Amniotic epithelial cell (primary cell): ENCODE measurements at regions not wholly inside any gene's neighbourhood (a gene's known extent, or its start where the extent isn't known, plus 50 kb on each side); places are given as distances from the start of the nearest gene placed in this dataset.
A peak's percentile ranks its signal among the peaks of the same experiment; 100 is the strongest.

Experiments
- DNase-seq: peaks from one replicate; pipeline ENCODE4 v3.0.0-alpha.2; 2010; ENCODE audit warnings: low read depth

GRCh38 chr5:68352166-68352565 is 136.6 kb downstream of the PIK3R1 start:
- peak; percentile 29 for DNase-seq

DNA sequence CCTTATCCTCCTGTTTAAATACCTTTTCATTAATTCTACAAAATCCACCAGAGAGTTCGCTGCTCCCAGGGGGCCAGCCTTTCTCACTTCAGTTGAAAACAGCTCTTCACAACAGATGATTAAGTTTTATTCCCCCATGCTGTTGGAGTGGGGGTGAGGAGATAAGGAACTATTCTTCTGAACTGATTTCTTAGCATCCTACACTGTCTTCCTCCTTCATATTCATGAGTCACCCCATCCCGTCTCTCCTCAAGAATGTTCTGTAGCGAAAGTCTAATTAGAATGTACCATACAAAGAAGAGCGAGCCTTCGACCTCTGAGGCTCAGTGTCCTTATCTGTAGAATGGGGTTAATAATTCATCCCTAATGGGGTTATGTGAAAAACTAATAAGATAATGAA is 138.0 kb downstream of the PIK3R1 start:
- peak; percentile 94 for DNase-seq

- no peak for DNase-seq
These were observed 138.8 kb downstream of the PIK3R1 start for GRCh38 chr5:68354315-68354714.

DNA sequence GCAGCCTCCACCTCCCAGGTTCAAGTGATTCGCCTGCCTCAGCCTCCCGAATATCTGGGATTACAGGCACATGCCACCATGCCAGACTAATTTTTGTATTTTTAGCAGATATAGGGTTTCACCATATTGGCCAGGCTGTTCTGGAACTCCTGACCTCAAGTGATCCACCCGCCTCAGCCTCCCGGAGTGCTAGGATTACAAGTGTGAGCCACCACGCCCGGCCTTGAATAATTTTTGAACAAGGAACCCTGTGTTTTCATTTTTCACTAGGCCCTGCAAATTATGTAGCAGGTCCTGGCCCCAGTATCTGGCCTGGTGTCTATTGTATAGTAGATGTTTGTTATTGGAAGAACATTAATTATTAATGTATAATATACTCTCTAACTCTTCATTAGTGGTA is 140.7 kb downstream of the PIK3R1 start:
- no peak for DNase-seq

DNA sequence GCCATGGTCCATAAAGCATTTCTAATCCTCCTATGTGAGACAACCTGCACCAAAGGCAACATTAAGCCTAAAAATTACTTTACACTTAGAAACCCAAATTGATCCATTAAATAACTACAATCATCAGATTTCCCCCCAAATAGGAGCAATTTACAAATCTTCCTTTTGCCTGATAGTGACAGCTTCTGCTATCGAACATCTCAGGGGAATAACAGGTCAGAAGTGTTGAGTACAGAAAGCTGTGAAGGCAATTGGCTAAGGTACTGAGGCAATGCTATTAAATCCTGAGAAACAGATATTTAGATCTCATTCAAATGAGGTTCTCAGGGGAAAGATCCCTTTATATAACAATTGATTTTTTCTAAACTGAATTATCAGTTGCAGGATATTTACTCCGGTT is 141.1 kb downstream of the PIK3R1 start:
- no peak for DNase-seq

- no peak for DNase-seq
These were observed 144.1 kb downstream of the PIK3R1 start for GRCh38 chr5:68359699-68360098.

DNA sequence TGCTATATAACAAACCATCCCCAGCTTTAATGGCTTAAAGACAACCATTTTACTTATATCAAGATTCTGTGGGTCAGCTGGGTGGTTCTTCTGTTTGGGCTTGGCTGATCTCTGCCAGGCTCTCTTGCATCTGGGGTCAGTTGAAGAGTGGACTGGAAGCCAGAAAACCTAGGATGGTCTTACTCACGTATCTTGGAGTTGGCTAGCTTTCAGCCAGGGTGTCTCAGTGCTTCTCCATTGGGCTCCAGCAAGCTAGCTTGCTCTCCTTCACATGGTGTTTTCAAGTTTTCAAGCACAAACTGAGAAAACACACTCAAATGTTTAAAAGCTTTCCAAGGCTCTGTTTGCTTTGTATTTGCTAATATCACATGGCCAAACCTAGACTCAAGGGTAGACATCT is 146.8 kb downstream of the PIK3R1 start:
- DNase-seq = no peak

- DNase-seq = no peak
These were observed 150.3 kb downstream of the PIK3R1 start for GRCh38 chr5:68365889-68366288.

DNA sequence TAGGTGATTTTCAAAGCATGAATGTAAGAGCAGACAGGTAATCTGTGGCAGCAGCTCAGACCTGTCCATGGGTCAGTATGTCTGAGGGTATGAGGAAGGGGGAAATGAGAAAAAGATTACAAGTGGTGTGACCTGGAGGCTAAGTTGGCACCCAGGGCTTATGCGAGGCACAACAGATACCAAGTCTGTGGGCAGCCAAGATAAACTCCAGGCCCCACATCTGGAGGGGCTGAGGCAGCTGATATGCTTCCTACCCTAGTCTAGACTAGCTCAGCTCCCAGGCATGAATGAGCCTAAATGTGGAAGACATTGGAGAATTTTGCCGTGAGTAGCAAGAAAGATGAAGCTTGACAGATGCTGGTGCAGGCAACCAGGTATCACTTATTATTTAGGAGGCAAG is 151.7 kb downstream of the PIK3R1 start:
- DNase-seq = no peak

GRCh38 chr5:68367717-68368116 is 152.2 kb downstream of the PIK3R1 start:
- DNase-seq = no peak

DNA sequence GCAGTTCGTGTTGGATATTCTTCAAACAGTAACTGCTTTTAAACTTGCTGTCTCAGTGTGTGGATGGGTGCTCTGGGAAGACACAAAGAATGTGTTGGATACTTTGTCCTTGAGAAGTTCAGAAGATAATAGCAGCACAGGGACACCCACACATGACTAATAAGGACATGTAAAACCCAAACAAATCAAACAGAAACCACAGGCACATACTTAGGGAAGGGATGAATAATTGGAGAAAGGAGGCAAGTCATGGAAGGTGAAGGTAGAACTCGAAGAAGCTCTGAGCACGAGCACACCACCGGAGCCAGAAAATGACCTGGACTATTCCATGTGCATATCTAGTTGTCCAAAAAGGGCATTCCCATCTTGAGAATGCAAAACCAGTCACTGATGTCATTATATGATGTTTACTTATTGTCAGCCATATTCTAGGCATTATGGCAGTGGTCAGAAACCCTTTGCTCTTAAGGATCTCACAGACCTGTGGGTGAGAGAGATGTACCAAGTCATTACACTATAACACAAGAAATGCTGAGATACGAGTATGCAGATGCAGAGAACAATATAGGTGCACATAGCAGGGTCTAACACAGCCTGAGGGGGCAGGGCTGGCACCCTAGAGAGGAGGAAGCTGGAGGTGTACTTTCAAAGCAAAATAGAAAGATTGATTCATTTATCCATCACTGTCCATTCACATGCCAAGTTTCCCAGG is 152.9 kb downstream of the PIK3R1 start:
- peak; percentile 43 for DNase-seq

- peak; percentile 40 for DNase-seq
These were observed 153.4 kb downstream of the PIK3R1 start for GRCh38 chr5:68369023-68369359.

- no peak for DNase-seq
These were observed 154.0 kb downstream of the PIK3R1 start for GRCh38 chr5:68369457-68370125.

DNA sequence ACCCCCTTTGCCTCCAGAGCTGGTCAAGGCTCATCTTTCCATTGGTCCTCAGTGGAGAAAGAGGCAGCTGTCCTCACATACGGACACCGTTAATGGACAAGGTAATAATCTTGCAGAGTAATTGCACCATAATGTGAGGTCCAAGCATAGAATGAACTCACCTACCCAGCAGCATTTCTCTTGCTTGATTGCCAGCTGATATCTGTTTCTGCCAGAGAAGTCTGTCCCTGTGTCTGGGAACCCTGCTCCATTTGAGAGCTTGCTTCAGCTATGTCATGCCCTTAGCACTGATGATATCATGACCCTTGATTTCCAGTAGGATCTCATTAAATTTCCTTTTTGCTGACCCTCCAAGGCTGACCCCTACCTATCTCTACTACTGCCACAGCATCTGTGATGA is 154.6 kb downstream of the PIK3R1 start:
- no peak for DNase-seq

GRCh38 chr5:68371607-68372006 is 156.1 kb downstream of the PIK3R1 start:
- DNase-seq = no peak

DNA sequence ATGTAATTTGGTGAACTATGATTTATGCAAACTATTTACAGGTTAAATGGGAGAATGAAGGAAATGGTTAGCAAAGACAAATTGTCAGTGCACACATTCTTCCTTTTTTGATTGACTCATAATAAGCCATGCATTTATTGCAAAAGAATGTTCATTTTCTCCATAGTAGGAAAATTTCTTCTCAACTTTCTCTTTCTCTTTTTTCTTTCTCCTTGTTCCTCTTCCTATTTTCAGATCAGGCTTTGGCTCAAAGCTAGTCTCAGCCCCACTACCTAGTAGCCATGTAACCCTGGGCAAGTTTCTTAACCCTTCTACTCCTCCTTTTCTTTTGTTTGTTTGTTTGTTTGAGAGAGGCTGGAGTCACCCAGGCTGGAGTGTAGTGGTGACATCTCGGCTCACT is 156.6 kb downstream of the PIK3R1 start:
- no peak for DNase-seq

- DNase-seq = no peak
These were observed 157.5 kb downstream of the PIK3R1 start for GRCh38 chr5:68373050-68373449.

DNA sequence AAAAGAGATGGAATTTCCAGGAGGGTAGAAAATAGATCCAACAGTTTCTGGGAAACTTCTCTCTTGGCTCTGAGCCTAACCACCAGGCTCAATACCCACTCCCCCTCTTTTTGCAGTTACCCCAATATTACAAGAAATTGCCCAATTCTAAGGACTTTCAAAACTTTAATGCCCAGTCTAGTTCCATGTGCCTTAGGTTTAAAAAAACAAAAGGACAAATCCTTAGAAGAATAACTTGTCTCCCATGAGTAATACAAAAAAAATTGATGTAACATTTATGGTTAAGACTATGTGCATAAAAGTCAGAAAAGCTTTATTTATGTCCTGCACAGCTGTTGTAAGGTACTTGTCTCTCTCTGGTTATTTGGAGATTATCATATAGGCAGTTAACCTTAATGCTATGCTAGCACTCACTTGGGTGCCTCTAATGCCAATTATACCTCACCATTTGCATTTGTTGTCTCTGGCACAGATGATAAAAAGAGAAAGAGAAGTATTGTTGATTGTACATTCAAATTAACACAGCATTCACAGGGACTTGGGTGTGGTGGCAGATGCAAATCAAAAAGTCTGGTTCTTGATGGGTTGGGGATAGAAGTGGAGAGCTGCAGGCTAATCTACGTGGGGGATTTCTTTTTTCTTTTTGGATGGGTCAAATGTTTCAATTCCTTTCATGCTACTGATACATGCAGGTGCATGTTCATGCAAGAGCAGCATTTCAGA is 159.4 kb downstream of the PIK3R1 start:
- no peak for DNase-seq

- no peak for DNase-seq
These were observed 160.0 kb downstream of the PIK3R1 start for GRCh38 chr5:68375540-68375939.

- no peak for DNase-seq
These were observed 161.4 kb downstream of the PIK3R1 start for GRCh38 chr5:68376935-68377334.

DNA sequence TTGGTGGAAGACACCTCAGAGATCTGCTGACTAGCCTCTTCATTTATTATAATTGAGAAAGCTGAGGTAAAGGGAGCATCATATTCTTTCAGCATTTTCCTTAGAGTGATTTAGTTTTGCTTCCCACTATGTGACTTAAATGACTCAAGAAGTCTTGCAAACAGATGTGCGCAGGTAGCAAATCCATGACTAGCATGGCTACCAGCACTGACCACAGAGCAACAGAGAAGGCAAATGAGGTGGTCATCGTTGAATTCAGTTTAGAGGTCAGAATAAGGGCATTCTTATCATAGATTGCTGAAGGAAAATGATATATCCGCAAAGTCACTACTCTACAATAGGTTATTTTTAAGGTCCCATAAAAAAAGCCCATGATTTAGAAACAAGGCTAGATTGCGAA is 162.2 kb downstream of the PIK3R1 start:
- no peak for DNase-seq

DNA sequence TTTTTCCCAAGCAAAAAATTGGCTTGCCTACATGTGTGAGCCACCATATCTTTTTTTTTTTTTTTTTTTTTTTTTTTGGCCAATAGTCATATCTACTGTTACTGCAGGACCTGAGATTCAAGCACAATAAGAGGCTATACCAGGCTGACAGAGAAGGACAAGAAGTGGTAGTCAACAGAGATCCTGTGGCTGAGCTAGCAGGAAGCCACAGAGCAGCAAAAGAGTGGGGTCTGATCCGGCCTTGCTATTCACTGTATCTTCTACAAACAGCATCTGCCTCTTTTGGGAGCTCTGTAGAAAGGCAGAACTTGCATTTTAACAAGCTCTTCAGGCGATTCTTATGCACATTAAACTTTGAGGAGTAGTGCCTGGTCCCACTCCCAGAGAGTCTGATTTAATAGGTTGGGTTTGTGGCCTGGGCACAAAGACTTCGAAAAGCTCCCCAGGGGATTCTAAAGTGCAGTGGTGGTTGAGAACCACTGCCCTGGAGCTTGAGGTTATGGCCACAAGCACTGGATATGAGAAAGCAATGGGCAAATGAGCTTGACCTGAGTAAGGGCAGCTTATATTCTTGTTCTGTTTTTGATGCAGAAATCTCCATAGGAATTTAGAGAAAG is 162.8 kb downstream of the PIK3R1 start:
- no peak for DNase-seq
